Activated CD4-positive, alpha-beta T cell treated with anti-CD3 and anti-CD28 coated beads, Interleukin-2, amount 10 ng/mL, durations not matched to agents 24 days and 14 days (primary cell): ENCODE measurements at regions not wholly inside any gene's neighbourhood (a gene's known extent, or its start where the extent isn't known, plus 50 kb on each side); places are given as distances from the start of the nearest gene placed in this dataset.

Experiments used
- DNase-seq: peaks from one replicate; pipeline ENCODE4 v3.0.0; 2022
- H3K27ac Mint-ChIP-seq: one replicate; pipeline ENCODE4 v1.8.0; 2022; ENCODE audit warnings: mild to moderate bottlenecking, mixed read lengths
- H3K27me3 Mint-ChIP-seq: one replicate; pipeline ENCODE4 v1.8.0; 2022; ENCODE audit warnings: mixed read lengths
- H3K36me3 Mint-ChIP-seq: one replicate; pipeline ENCODE4 v1.8.0; 2022; ENCODE audit warnings: low read depth, mild to moderate bottlenecking, mixed read lengths
- H3K4me1 Mint-ChIP-seq: one replicate; pipeline ENCODE4 v1.8.0; 2021; ENCODE audit warnings: mixed read lengths
- H3K4me3 Mint-ChIP-seq: one replicate; pipeline ENCODE4 v1.8.0; 2022; ENCODE audit warnings: mild to moderate bottlenecking, moderate library complexity, mixed read lengths
- H3K9me3 Mint-ChIP-seq: one replicate; pipeline ENCODE4 v1.8.0; 2021; ENCODE audit warnings: mixed read lengths
- intact Hi-C: fragments of 100-400 bp; cut with micrococcal nuclease; formaldehyde crosslinking; loops from one replicate; pipeline ENCODE4 v1.15.1; 2023

GRCh38 chr11:32161293-32161692 lies 70.4 kb downstream of the RCN1 start:
- no peak overlapping the region for H3K4me3 Mint-ChIP-seq
- intact Hi-C loops, result no loop called here
- no peak overlapping the region for H3K27ac Mint-ChIP-seq
- no peaks in the 10 kb centered on the region for H3K9me3 Mint-ChIP-seq
- H3K27me3 Mint-ChIP-seq, result peaks cover 19% of the 10 kb centered on the region
- no peak for DNase-seq
- H3K36me3 Mint-ChIP-seq, result no peaks in the 10 kb centered on the region
- no peaks in the 10 kb centered on the region for H3K4me1 Mint-ChIP-seq

DNA sequence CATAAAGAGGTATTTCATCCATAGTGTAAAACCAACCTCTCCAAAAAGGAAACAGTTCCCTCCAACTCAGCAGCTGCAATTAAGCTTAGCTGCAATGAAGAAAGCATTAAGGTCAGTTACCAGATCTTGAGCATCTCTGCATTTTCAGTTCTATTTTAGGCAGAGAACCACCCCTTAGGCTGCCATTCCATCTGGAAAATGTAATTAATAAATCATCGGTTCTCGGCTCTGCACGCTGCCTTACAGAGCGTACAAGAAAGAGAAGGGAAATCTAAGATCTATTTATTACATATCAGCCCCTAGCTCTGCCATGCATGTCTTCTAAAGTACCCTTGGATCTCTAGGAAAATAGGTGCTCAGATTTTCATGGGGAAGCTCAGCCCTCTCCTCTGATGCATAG lies 71.5 kb downstream of the RCN1 start:
- Mint-ChIP-seq H3K4me1 (no peaks in the 10 kb centered on the region), H3K27ac (no peak overlapping the region), H3K27me3 (peaks cover 18% of the 10 kb centered on the region), H3K9me3 (no peaks in the 10 kb centered on the region), H3K4me3 (no peak overlapping the region), H3K36me3 (no peaks in the 10 kb centered on the region)
- intact Hi-C loops, result no loop called here
- DNase-seq, result no peak

GRCh38 chr11:32162906-32163305 lies 72.0 kb downstream of the RCN1 start:
- no peaks in the 10 kb centered on the region for H3K4me1 Mint-ChIP-seq
- H3K27me3 Mint-ChIP-seq, result peaks cover 18% of the 10 kb centered on the region
- H3K27ac Mint-ChIP-seq, result no peak overlapping the region
- no peak for DNase-seq
- H3K4me3 Mint-ChIP-seq, result no peak overlapping the region
- H3K9me3 Mint-ChIP-seq, result no peaks in the 10 kb centered on the region
- H3K36me3 Mint-ChIP-seq, result no peaks in the 10 kb centered on the region
- intact Hi-C loops, result no loop called here

GRCh38 chr11:32163557-32163956 lies 72.7 kb downstream of the RCN1 start:
- H3K27me3 Mint-ChIP-seq, result peaks cover 18% of the 10 kb centered on the region
- no peaks in the 10 kb centered on the region for H3K4me1 Mint-ChIP-seq
- no peak overlapping the region for H3K27ac Mint-ChIP-seq
- no peaks in the 10 kb centered on the region for H3K9me3 Mint-ChIP-seq
- intact Hi-C loops, result no loop called here
- DNase-seq, result no peak
- H3K4me3 Mint-ChIP-seq, result no peak overlapping the region
- no peaks in the 10 kb centered on the region for H3K36me3 Mint-ChIP-seq

- H3K27me3 Mint-ChIP-seq, result peaks cover 16% of the 10 kb centered on the region
- H3K27ac Mint-ChIP-seq, result no peak overlapping the region
- intact Hi-C loops, result no loop called here
- H3K4me1 Mint-ChIP-seq, result peaks cover 2% of the 10 kb centered on the region
- H3K9me3 Mint-ChIP-seq, result no peaks in the 10 kb centered on the region
- no peak overlapping the region for H3K4me3 Mint-ChIP-seq
- H3K36me3 Mint-ChIP-seq, result no peaks in the 10 kb centered on the region
- DNase-seq, result no peak
Observed at GRCh38 chr11:32164836-32165235, 74.0 kb downstream of the RCN1 start.

- Mint-ChIP-seq H3K4me3 (no peak overlapping the region), H3K27ac (no peak overlapping the region), H3K36me3 (no peaks in the 10 kb centered on the region), H3K4me1 (peaks cover 5% of the 10 kb centered on the region), H3K27me3 (peaks cover 6% of the 10 kb centered on the region), H3K9me3 (no peaks in the 10 kb centered on the region)
- no peak for DNase-seq
- intact Hi-C loops, result no loop called here
Observed at GRCh38 chr11:32168924-32169323, 78.0 kb downstream of the RCN1 start.

GRCh38 chr11:32171445-32171844 lies 80.6 kb downstream of the RCN1 start:
- no peaks in the 10 kb centered on the region for H3K9me3 Mint-ChIP-seq
- intact Hi-C loops, result no loop called here
- no peak overlapping the region for H3K4me3 Mint-ChIP-seq
- H3K4me1 Mint-ChIP-seq, result peaks cover 5% of the 10 kb centered on the region
- peaks cover 3% of the 10 kb centered on the region for H3K27me3 Mint-ChIP-seq
- no peak for DNase-seq
- no peak overlapping the region for H3K27ac Mint-ChIP-seq
- no peaks in the 10 kb centered on the region for H3K36me3 Mint-ChIP-seq

- H3K9me3 Mint-ChIP-seq, result no peaks in the 10 kb centered on the region
- H3K4me3 Mint-ChIP-seq, result no peak overlapping the region
- H3K4me1 Mint-ChIP-seq, result peaks cover 5% of the 10 kb centered on the region
- no peaks in the 10 kb centered on the region for H3K36me3 Mint-ChIP-seq
- H3K27me3 Mint-ChIP-seq, result peaks cover 3% of the 10 kb centered on the region
- H3K27ac Mint-ChIP-seq, result no peak overlapping the region
- DNase-seq, result no peak
- intact Hi-C loops, result no loop called here
Observed at GRCh38 chr11:32172041-32172847, 81.4 kb downstream of the RCN1 start.

GRCh38 chr11:32172848-32173834 lies 82.3 kb downstream of the RCN1 start:
- peaks cover 5% of the 10 kb centered on the region for H3K27me3 Mint-ChIP-seq
- H3K4me3 Mint-ChIP-seq, result no peak overlapping the region
- H3K9me3 Mint-ChIP-seq, result no peaks in the 10 kb centered on the region
- H3K4me1 Mint-ChIP-seq, result peaks cover 5% of the 10 kb centered on the region
- no peaks in the 10 kb centered on the region for H3K36me3 Mint-ChIP-seq
- peak; percentile 63 for DNase-seq
- H3K27ac Mint-ChIP-seq, result no peak overlapping the region
- intact Hi-C loops, result no loop called here

DNA sequence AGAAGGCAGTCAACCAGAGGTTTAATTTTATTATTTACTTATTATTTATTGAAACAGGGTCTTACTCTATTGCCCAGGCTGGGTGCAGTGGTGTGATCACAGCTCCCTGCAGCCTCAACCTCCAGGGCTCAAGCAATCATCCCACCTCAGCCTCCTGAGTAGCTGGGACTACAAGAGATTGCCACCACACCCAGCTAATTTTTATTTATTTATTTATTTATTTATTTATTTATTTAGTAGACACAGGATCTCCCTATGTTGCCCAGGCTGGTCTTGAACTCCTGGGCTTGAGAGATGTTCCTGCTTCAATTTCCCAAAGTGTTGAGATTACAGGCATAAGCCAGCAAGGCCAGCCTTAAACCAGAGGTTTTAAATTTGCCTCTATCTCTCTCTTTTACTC lies 83.1 kb downstream of the RCN1 start:
- H3K27me3 Mint-ChIP-seq, result peaks cover 13% of the 10 kb centered on the region
- no peaks in the 10 kb centered on the region for H3K9me3 Mint-ChIP-seq
- intact Hi-C loops, result no loop called here
- DNase-seq, result no peak
- H3K4me3 Mint-ChIP-seq, result no peak overlapping the region
- H3K27ac Mint-ChIP-seq, result no peak overlapping the region
- peaks cover 3% of the 10 kb centered on the region for H3K4me1 Mint-ChIP-seq
- no peaks in the 10 kb centered on the region for H3K36me3 Mint-ChIP-seq

DNA sequence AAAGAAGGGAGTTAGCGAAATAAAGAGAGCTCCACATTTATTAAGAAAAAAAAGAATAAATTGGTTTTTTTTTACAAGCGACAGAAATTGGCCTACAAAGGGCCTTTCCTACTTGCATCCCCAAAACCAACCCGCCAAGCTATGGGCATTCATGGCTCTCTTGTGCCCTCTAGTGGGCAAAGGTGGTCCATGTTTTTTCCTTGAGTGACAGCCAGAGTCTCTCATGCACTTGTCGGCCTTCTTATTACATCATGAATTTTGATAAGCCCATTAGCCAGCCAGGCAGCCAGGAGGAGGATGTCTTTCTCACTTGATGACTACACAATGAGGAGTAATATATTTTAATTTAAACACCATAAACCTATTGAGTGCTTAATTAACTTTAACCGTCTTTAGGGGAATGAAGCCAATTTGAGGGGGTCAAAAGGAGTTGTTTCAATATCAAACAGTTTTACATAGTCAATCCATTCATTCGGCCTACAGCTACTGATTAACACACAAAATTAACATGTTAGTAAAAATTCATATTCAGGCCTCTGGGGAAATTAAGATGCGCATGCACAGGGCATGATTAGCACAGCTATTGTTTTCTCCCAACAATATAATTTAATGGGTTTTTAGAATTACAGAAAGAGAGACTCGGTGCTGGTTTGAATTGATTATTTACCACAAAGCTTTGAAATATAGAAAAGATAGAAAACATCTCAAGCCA lies 85.5 kb downstream of the RCN1 start:
- Mint-ChIP-seq H3K4me3 (no peak overlapping the region), H3K4me1 (peaks cover 3% of the 10 kb centered on the region), H3K27ac (no peak overlapping the region), H3K9me3 (no peaks in the 10 kb centered on the region), H3K27me3 (peaks cover 16% of the 10 kb centered on the region), H3K36me3 (no peaks in the 10 kb centered on the region)
- peak; percentile 94 for DNase-seq
- intact Hi-C loops, result loop anchor here (1.0 kb wide), 1 partner anchor 124 kb away; no protein-coding TSS in a partner anchor

DNA sequence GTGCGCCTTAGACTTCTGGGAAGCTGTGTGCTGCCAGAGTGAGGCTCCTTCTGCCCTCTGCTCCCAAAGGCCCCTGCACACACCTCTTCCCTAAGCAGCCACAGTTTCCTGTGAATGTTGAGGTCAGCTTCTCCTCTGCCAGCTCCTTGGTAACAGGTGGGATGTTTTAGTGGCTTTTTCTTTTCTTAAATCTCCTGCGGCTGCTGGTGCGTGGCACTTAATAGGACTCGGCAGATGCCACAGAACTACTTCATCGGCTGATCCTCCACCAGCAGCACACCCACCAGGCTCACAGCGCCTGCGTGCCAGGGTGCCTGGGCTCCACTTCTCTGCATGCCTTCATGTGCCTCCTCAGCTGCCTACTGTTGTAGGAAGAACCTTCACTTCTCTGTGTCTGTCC lies 87.8 kb downstream of the RCN1 start:
- intact Hi-C loops, result no loop called here
- Mint-ChIP-seq H3K27ac (no peak overlapping the region), H3K9me3 (no peaks in the 10 kb centered on the region)

DNA sequence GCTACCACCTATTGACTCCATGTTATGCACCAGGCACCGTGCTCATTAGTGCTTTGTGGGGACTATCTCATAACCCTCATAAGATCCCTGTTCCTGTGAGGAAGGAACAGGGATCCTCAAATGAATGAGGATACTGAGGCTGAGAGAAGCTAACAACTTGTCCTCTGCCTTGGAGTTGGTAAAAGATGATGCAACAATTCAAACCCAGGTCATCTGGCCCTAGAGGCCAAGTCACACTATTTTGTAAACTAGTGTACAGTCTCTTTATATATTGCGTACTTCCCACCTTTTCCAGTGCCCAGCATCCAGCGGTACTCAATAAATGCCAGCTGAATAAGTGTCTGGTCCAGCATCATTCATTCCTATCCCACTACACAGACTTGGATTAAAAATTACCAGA lies 92.6 kb downstream of the RCN1 start:
- no peak for DNase-seq
- Mint-ChIP-seq H3K36me3 (no peaks in the 10 kb centered on the region), H3K27ac (no peak overlapping the region), H3K9me3 (no peaks in the 10 kb centered on the region), H3K4me3 (no peak overlapping the region), H3K4me1 (no peaks in the 10 kb centered on the region), H3K27me3 (peaks cover 17% of the 10 kb centered on the region)
- intact Hi-C loops, result no loop called here

More for the DNA sequence above, 87.8 kb downstream of the RCN1 start:
- H3K36me3 Mint-ChIP-seq, result no peaks in the 10 kb centered on the region
- no peak for DNase-seq
- H3K4me1 Mint-ChIP-seq, result no peaks in the 10 kb centered on the region
- H3K27me3 Mint-ChIP-seq, result peaks cover 20% of the 10 kb centered on the region
- H3K4me3 Mint-ChIP-seq, result no peak overlapping the region
